Neural progenitor cell (in vitro differentiated cells): ENCODE measurements at regions not wholly inside any gene's neighbourhood (a gene's known extent, or its start where the extent isn't known, plus 50 kb on each side); places are given as distances from the start of the nearest gene placed in this dataset.

Source experiments
- EZH2phosphoT487 ChIP-seq: fragments of 200-600 bp; sonication (generic); IDR thresholded peaks from 2 replicates; pipeline ENCODE4 v1.6.1; 2017; ENCODE audit warnings: antibody characterized with exemption
- TF ChIP-seq, protein P1 (sequence below): fragments of 200-600 bp; sonication (generic); IDR thresholded peaks from 2 replicates; pipeline ENCODE4 v1.5.1; 2017; ENCODE audit warnings: antibody characterized with exemption, mild to moderate bottlenecking

DNA sequence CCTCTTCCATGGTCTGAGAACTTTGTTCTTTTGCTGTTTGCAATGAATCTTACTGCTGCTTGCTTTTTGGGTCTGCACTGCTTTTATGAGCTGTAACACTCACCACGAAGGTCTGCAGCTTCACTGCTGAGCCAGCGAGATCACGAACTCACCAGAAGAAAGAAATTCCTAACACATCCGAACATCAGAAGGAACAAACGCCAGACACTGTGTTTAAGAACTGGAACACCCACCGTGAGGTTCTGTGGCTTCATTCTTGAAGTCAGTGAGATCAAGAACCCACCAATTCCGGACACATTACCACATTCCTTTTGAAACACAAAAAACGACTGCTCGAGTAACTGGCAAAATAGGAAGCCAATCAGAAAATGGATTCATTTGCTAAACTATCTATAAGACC lies 471.8 kb downstream of the TFAP2A start:
- no peak for TF ChIP-seq EZH2phosphoT487
- TF ChIP-seq, protein P1, sequence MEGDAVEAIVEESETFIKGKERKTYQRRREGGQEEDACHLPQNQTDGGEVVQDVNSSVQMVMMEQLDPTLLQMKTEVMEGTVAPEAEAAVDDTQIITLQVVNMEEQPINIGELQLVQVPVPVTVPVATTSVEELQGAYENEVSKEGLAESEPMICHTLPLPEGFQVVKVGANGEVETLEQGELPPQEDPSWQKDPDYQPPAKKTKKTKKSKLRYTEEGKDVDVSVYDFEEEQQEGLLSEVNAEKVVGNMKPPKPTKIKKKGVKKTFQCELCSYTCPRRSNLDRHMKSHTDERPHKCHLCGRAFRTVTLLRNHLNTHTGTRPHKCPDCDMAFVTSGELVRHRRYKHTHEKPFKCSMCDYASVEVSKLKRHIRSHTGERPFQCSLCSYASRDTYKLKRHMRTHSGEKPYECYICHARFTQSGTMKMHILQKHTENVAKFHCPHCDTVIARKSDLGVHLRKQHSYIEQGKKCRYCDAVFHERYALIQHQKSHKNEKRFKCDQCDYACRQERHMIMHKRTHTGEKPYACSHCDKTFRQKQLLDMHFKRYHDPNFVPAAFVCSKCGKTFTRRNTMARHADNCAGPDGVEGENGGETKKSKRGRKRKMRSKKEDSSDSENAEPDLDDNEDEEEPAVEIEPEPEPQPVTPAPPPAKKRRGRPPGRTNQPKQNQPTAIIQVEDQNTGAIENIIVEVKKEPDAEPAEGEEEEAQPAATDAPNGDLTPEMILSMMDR: no peak
